GM21526 (cell line): ENCODE measurements at regions not wholly inside any gene's neighbourhood (a gene's known extent, or its start where the extent isn't known, plus 50 kb on each side); places are given as distances from the start of the nearest gene placed in this dataset.
"Not testable (repeated sequence)": the region's sequence is repeated elsewhere in the genome, so short reads cannot be mapped to it uniquely, and the experiment has no call there.

Experiments
- ATAC-seq: cut with Tn5 transposase; IDR thresholded peaks from one replicate; pipeline ENCODE4 v1.9.1; 2021; ENCODE audit warnings: moderate library complexity; ENCODE audit not compliant: unreplicated experiment, low FRiP score

- ATAC-seq, result no peak
These were observed 82.6 kb upstream of the AUTS2 start for GRCh38 chr7:69515495-69516212.

GRCh38 chr7:69516238-69516820 lies 81.9 kb upstream of the AUTS2 start:
- no peak for ATAC-seq

- ATAC-seq, result no peak
These were observed 80.1 kb upstream of the AUTS2 start for GRCh38 chr7:69517985-69518704.

GRCh38 chr7:69518705-69519077 lies 79.6 kb upstream of the AUTS2 start:
- no peak for ATAC-seq

GRCh38 chr7:69526570-69526969 lies 71.7 kb upstream of the AUTS2 start:
- ATAC-seq, result no peak

GRCh38 chr7:69527706-69528105 lies 70.6 kb upstream of the AUTS2 start:
- ATAC-seq, result no peak

- no peak for ATAC-seq
These were observed 67.2 kb upstream of the AUTS2 start for GRCh38 chr7:69531050-69531449.

GRCh38 chr7:69534461-69535041 lies 63.7 kb upstream of the AUTS2 start:
- ATAC-seq, result no peak

- no peak for ATAC-seq
These were observed 60.6 kb upstream of the AUTS2 start for GRCh38 chr7:69537691-69538090.

GRCh38 chr7:69539531-69539930 lies 58.7 kb upstream of the AUTS2 start:
- no peak for ATAC-seq

- ATAC-seq, result no peak
These were observed 58.0 kb upstream of the AUTS2 start for GRCh38 chr7:69540287-69540686.

GRCh38 chr7:69541779-69542432 lies 56.4 kb upstream of the AUTS2 start:
- ATAC-seq, result not testable (repeated sequence)

GRCh38 chr7:69545175-69545574 lies 53.1 kb upstream of the AUTS2 start:
- no peak for ATAC-seq
